SK-N-SH (cell line): ENCODE measurements at regions not wholly inside any gene's neighbourhood (a gene's known extent, or its start where the extent isn't known, plus 50 kb on each side); places are given as distances from the start of the nearest gene placed in this dataset.

Source experiments
- CTCF ChIA-PET: fragments of 300-600, 350-600 bp; formaldehyde crosslinking; extraction: SDS; loops from one replicate; lab custom pipeline; 2021; lab: Yijun Ruan, JAX
- POLR2A ChIA-PET: fragments of 350-600 bp; sonication (Branson Sonifier 250); formaldehyde crosslinking; extraction: SDS; loops from one replicate; lab custom pipeline; 2020; ENCODE audit warnings: antibody characterized with exemption, inconsistent platforms; lab: Yijun Ruan, JAX
- DNase-seq: peaks from one replicate; pipeline ENCODE4 v3.0.0; 2012
- H2AFZ ChIP-seq: fragments of 200-600 bp; sonication (generic); 2 replicates; pipeline ENCODE4 v1.8.1; 2016; ENCODE audit warnings: antibody characterized with exemption, mild to moderate bottlenecking, low read depth
- H3F3A ChIP-seq: fragments of 200-600 bp; sonication (generic); replicated peaks from 2 replicates; pipeline ENCODE3; 2016; ENCODE audit warnings: antibody characterized with exemption, mild to moderate bottlenecking; ENCODE audit not compliant: insufficient read depth
- H3K27ac ChIP-seq, 2 experiments: fragments of 200-500 bp in 1 of 2; fragments of 200-600 bp in 1 of 2; sonication (Bioruptor generic) in 1 of 2; sonication (generic), shearing (Covaris generic) in 1 of 2; 2 replicates each; pipeline versions ENCODE4 v1.5.1 to v1.6.1; 2014 to 2016; ENCODE audit warnings: low read depth in 2 of 2, inconsistent platforms in 1 of 2, low read length in 1 of 2, mild to moderate bottlenecking in 1 of 2, mixed read lengths in 1 of 2
- H3K27me3 ChIP-seq: fragments of 200-600 bp; sonication (generic), shearing (Covaris generic); 2 replicates; pipeline ENCODE4 v1.6.1; 2016; ENCODE audit warnings: mixed run types; ENCODE audit not compliant: insufficient read depth
- H3K36me3 ChIP-seq, 2 experiments: fragments of 200-500 bp in 1 of 2; fragments of 200-600 bp in 1 of 2; sonication (Bioruptor generic) in 1 of 2; sonication (generic) in 1 of 2; replicated peaks in 1 of 2; 2 replicates each; pipeline versions ENCODE3 to v1.5.1; 2014 to 2016; ENCODE audit warnings: low read length in 1 of 2, mild to moderate bottlenecking in 1 of 2; ENCODE audit not compliant: insufficient read depth in 2 of 2, control insufficient read depth in 1 of 2
- H3K4me1 ChIP-seq, 2 experiments: fragments of 200-500 bp in 1 of 2; fragments of 200-600 bp in 1 of 2; sonication (Bioruptor generic) in 1 of 2; sonication (generic), shearing (Covaris generic) in 1 of 2; 2 replicates each; pipeline versions ENCODE4 v1.5.1 to v1.6.1; 2014 to 2016; ENCODE audit warnings: low read depth in 1 of 2, low read length in 1 of 2, mixed run types in 1 of 2; ENCODE audit not compliant: insufficient read depth in 2 of 2, control insufficient read depth in 1 of 2
- H3K4me2 ChIP-seq: fragments of 200-600 bp; sonication (generic), shearing (Covaris generic); 2 replicates; pipeline ENCODE4 v1.6.1; 2017; ENCODE audit warnings: mixed run types
- H3K4me3 ChIP-seq, 2 experiments: fragments of 200-500 bp in 1 of 2; fragments of 200-600 bp in 1 of 2; sonication (Bioruptor generic) in 1 of 2; sonication (generic), shearing (Covaris generic) in 1 of 2; 2 replicates each; pipeline versions ENCODE4 v1.5.1 to v1.8.1; 2014 to 2016; ENCODE audit warnings: low read depth in 2 of 2, inconsistent platforms in 1 of 2, low read length in 1 of 2, mild to moderate bottlenecking in 1 of 2, mixed read lengths in 1 of 2, moderate library complexity in 1 of 2
- H3K79me2 ChIP-seq: fragments of 200-600 bp; sonication (generic); 2 replicates; pipeline ENCODE4 v1.8.1; 2017; ENCODE audit warnings: mild to moderate bottlenecking; ENCODE audit not compliant: insufficient read depth
- H3K9ac ChIP-seq: fragments of 200-600 bp; sonication (generic); 2 replicates; pipeline ENCODE4 v1.6.1; 2017; ENCODE audit warnings: mixed run types
- H3K9me2 ChIP-seq: fragments of 200-600 bp; sonication (generic); 2 replicates; pipeline ENCODE4 v1.6.1; 2017; ENCODE audit warnings: mixed run types
- H3K9me3 ChIP-seq: fragments of 200-600 bp; sonication (generic); 2 replicates; pipeline ENCODE4 v1.6.1; 2017; ENCODE audit warnings: mixed run types, mild to moderate bottlenecking, moderate library complexity
- H4K20me1 ChIP-seq: fragments of 200-600 bp; sonication (generic); 2 replicates; pipeline ENCODE4 v1.6.1; 2017; ENCODE audit warnings: mild to moderate bottlenecking, mixed run types; ENCODE audit not compliant: insufficient read depth
- CHD2 ChIP-seq: fragments of 150-350 bp; IDR thresholded peaks from 2 replicates; pipeline ENCODE4 v1.6.1; 2018; ENCODE audit warnings: low read length; ENCODE audit not compliant: partially characterized antibody
- ELF1 ChIP-seq: IDR thresholded peaks from 2 replicates; pipeline ENCODE4 v1.4.0; 2012
- EP300 ChIP-seq, 2 experiments: IDR thresholded peaks; 2 replicates each; pipeline versions ENCODE4 v1.4.0 to v1.6.1; 2012; ENCODE audit warnings: borderline replicate concordance in 1 of 2, low read depth in 1 of 2, low read length in 1 of 2
- EZH2phosphoT487 ChIP-seq: fragments of 200-600 bp; sonication (generic); IDR thresholded peaks from 2 replicates; pipeline ENCODE4 v1.6.1; 2017; ENCODE audit warnings: low read depth, mixed run types, mild to moderate bottlenecking, antibody characterized with exemption, moderate library complexity, borderline replicate concordance
- FOSL2 ChIP-seq: IDR thresholded peaks from 2 replicates; pipeline ENCODE4 v1.4.0; 2012; ENCODE audit warnings: low read depth, mild to moderate bottlenecking, moderate library complexity, borderline replicate concordance
- FOXJ3 ChIP-seq: sonication (generic); formaldehyde crosslinking; IDR thresholded peaks from 2 replicates; pipeline ENCODE4 v1.5.1; 2020; ENCODE audit warnings: mild to moderate bottlenecking, missing genetic modification reagents
- FOXM1 ChIP-seq: IDR thresholded peaks from 2 replicates; pipeline ENCODE4 v1.4.0; 2012; ENCODE audit warnings: low read depth, mild to moderate bottlenecking
- GATA2 ChIP-seq: sonication (generic); formaldehyde crosslinking; IDR thresholded peaks from 2 replicates; pipeline ENCODE4 v1.5.0; 2020; ENCODE audit warnings: mild to moderate bottlenecking, missing genetic modification reagents
- IRF3 ChIP-seq: fragments of 150-350 bp; IDR thresholded peaks from 2 replicates; pipeline ENCODE4 v1.6.1; 2016; ENCODE audit warnings: mild to moderate bottlenecking, low read depth, low read length
- JUND ChIP-seq: IDR thresholded peaks from 2 replicates; pipeline ENCODE4 v1.4.0; 2012
- MEF2A ChIP-seq: IDR thresholded peaks from 2 replicates; pipeline ENCODE4 v1.4.0; 2012; ENCODE audit warnings: low read depth, borderline replicate concordance
- NFIC ChIP-seq: IDR thresholded peaks from 2 replicates; pipeline ENCODE4 v1.4.0; 2012; ENCODE audit warnings: borderline replicate concordance
- RCOR1 ChIP-seq: fragments of 150-350 bp; IDR thresholded peaks from 2 replicates; pipeline ENCODE4 v1.6.1; 2017; ENCODE audit warnings: antibody characterized with exemption, low read length
- RXRA ChIP-seq: IDR thresholded peaks from 2 replicates; pipeline ENCODE4 v1.4.0; 2012; ENCODE audit warnings: low read depth, mild to moderate bottlenecking, borderline replicate concordance
- SMC3 ChIP-seq: IDR thresholded peaks from 2 replicates; pipeline ENCODE4 v1.6.1; 2012; ENCODE audit warnings: low read depth, low read length, improper control_type of control experiment
- TCF12 ChIP-seq: IDR thresholded peaks from 2 replicates; pipeline ENCODE4 v1.4.0; 2012
- ZBTB33 ChIP-seq: IDR thresholded peaks from 2 replicates; pipeline ENCODE4 v1.4.0; 2012; ENCODE audit warnings: low read depth, borderline replicate concordance
- WGBS: methylation state at CpG from one replicate; pipeline ENCODE4 v1.1.6; 2017; ENCODE audit warnings: low lambda C conversion rate; 5-methylcytosine and 5-hydroxymethylcytosine counted together
- TF ChIP-seq, protein P1 (sequence below): fragments of 150-350 bp; IDR thresholded peaks from 2 replicates; pipeline ENCODE4 v1.6.1; 2017; ENCODE audit warnings: antibody characterized with exemption, low read length, low read depth, borderline replicate concordance
- TF ChIP-seq, protein P2 (sequence below): IDR thresholded peaks from 2 replicates; pipeline ENCODE4 v1.4.0; 2012; ENCODE audit warnings: low read depth, borderline replicate concordance
- TF ChIP-seq, protein P3 (sequence below): IDR thresholded peaks from 2 replicates; pipeline ENCODE4 v1.4.0; 2012; ENCODE audit warnings: low read depth
- TF ChIP-seq, protein P4 (sequence below): fragments of 200-600 bp; sonication (generic); IDR thresholded peaks from 2 replicates; pipeline ENCODE4 v1.6.1; 2017; ENCODE audit warnings: antibody characterized with exemption, mild to moderate bottlenecking, moderate library complexity

GRCh38 chr7:110461621-110462020 is 629.3 kb upstream of the LRRN3 start:
- Histone ChIP-seq H3K4me3 (no peak overlapping the region), H4K20me1 (no peaks in the 10 kb centered on the region), H3K9me3 (no peaks in the 10 kb centered on the region), H2AFZ (no peak overlapping the region), H3K9me2 (no peaks in the 10 kb centered on the region), H3K9ac (no peak overlapping the region), H3K79me2 (no peaks in the 10 kb centered on the region), H3F3A (no peaks in the 10 kb centered on the region), H3K4me2 (no peak overlapping the region), H3K36me3 (no peaks in the 10 kb centered on the region), H3K4me1 (no peaks in the 10 kb centered on the region; a peak in 1 of 4 replicates), H3K27me3 (no peaks in the 10 kb centered on the region), H3K27ac (no peak overlapping the region)
- 9% methylated on average over 2 of the region's 2 CpGs for WGBS
- DNase-seq: no peak
- CTCF ChIA-PET: no interaction called here
- POLR2A ChIA-PET: no interaction called here
- TF ChIP-seq SMC3 (no peak), JUND (no peak), CHD2 (no peak), EP300 (IDR thresholded peaks at IDR 0.05; ENCODE audit: borderline replicate concordance in 1 of 2, low read depth in 1 of 2, low read length in 1 of 2) (no peak), ZBTB33 (no peak), EZH2phosphoT487 (no peak), NFIC (no peak)
- TF ChIP-seq, protein P1, sequence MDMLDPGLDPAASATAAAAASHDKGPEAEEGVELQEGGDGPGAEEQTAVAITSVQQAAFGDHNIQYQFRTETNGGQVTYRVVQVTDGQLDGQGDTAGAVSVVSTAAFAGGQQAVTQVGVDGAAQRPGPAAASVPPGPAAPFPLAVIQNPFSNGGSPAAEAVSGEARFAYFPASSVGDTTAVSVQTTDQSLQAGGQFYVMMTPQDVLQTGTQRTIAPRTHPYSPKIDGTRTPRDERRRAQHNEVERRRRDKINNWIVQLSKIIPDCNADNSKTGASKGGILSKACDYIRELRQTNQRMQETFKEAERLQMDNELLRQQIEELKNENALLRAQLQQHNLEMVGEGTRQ: no peak

DNA sequence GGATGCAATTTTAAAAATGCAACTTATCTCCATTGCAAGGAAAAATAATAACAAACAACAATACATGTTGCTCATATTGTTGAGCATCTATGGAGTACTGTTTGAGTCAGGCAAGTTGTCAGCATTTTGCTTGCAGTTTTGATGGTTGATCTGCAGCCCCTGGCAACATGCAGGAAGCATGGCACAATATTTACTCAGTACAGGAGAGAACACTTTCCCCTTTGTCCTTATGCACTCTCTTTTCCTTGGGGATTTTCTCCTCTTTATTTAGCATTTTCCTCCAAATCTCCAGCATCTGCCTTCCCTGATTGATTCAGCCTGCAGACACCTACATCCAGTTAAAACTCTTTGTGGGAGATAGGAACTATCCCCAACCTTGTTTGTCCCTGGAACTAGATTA is 620.5 kb upstream of the LRRN3 start:
- Histone ChIP-seq H3K4me3 (no peak overlapping the region), H3K4me2 (no peak overlapping the region), H4K20me1 (no peaks in the 10 kb centered on the region), H3K9me2 (no peaks in the 10 kb centered on the region), H3K9ac (no peak overlapping the region), H3K79me2 (no peaks in the 10 kb centered on the region), H3F3A (no peaks in the 10 kb centered on the region), H2AFZ (no peak overlapping the region), H3K4me1 (no peaks in the 10 kb centered on the region), H3K36me3 (no peaks in the 10 kb centered on the region), H3K27me3 (no peaks in the 10 kb centered on the region), H3K27ac (no peak overlapping the region), H3K9me3 (no peaks in the 10 kb centered on the region)
- CTCF ChIA-PET: no interaction called here
- POLR2A ChIA-PET: no interaction called here
- DNase-seq: no peak
- no peak for TF ChIP-seq EZH2phosphoT487
- TF ChIP-seq FOXJ3 (CRISPR knock-in tag): no peak
- TF ChIP-seq FOSL2: no peak
- TF ChIP-seq, protein P2, sequence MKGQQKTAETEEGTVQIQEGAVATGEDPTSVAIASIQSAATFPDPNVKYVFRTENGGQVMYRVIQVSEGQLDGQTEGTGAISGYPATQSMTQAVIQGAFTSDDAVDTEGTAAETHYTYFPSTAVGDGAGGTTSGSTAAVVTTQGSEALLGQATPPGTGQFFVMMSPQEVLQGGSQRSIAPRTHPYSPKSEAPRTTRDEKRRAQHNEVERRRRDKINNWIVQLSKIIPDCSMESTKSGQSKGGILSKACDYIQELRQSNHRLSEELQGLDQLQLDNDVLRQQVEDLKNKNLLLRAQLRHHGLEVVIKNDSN: no peak
- no peak for TF ChIP-seq CHD2
- no peak for TF ChIP-seq GATA2 (CRISPR knock-in tag)
- TF ChIP-seq FOXM1: no peak
- TF ChIP-seq IRF3: no peak
- TF ChIP-seq TCF12: no peak
- TF ChIP-seq MEF2A: no peak
- TF ChIP-seq RXRA: no peak
- TF ChIP-seq, protein P1: no peak
- TF ChIP-seq NFIC: no peak
- no peak for TF ChIP-seq ELF1
- no peak for TF ChIP-seq RCOR1
- TF ChIP-seq, protein P3, sequence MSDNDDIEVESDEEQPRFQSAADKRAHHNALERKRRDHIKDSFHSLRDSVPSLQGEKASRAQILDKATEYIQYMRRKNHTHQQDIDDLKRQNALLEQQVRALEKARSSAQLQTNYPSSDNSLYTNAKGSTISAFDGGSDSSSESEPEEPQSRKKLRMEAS: no peak
- TF ChIP-seq, protein P4, sequence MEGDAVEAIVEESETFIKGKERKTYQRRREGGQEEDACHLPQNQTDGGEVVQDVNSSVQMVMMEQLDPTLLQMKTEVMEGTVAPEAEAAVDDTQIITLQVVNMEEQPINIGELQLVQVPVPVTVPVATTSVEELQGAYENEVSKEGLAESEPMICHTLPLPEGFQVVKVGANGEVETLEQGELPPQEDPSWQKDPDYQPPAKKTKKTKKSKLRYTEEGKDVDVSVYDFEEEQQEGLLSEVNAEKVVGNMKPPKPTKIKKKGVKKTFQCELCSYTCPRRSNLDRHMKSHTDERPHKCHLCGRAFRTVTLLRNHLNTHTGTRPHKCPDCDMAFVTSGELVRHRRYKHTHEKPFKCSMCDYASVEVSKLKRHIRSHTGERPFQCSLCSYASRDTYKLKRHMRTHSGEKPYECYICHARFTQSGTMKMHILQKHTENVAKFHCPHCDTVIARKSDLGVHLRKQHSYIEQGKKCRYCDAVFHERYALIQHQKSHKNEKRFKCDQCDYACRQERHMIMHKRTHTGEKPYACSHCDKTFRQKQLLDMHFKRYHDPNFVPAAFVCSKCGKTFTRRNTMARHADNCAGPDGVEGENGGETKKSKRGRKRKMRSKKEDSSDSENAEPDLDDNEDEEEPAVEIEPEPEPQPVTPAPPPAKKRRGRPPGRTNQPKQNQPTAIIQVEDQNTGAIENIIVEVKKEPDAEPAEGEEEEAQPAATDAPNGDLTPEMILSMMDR: no peak
